GM18517 (cell line): ENCODE measurements at regions not wholly inside any gene's neighbourhood (a gene's known extent, or its start where the extent isn't known, plus 50 kb on each side); places are given as distances from the start of the nearest gene placed in this dataset.

Experiments used
- ATAC-seq: cut with Tn5 transposase; IDR thresholded peaks from one replicate; pipeline ENCODE4 v1.9.1; 2021; ENCODE audit warnings: mild to moderate bottlenecking, moderate library complexity; ENCODE audit not compliant: unreplicated experiment

DNA sequence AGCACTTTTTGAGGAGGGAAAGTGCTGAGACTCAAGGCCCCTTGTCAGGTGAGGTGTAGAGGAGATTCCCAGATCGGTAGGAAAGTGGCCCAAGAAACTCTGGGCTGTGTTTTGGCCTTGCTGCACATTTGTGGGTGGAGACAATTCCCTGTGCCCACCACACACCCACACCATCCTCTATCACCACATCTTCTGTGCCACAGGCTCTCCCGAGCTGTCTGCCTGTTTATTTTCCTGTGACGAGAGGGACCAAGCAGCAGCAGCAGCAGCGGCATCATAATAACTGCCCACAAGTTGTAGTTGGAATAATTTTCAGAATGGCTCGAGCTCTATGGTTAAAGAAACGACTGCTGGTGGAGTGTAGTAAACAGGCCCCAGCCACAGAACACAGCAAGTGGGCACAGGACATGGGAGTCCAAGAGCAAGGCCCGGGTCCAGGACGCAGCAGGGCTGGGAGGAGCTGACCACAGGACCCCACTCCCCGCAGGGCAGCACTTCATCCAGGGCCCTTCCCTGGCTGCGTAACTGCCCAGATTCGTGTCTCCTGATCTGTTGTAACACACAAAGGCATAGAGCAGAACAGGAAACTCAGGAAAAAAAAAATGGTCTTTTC lies 55.6 kb upstream of the BCL2L14 start:
- no peak for ATAC-seq

DNA sequence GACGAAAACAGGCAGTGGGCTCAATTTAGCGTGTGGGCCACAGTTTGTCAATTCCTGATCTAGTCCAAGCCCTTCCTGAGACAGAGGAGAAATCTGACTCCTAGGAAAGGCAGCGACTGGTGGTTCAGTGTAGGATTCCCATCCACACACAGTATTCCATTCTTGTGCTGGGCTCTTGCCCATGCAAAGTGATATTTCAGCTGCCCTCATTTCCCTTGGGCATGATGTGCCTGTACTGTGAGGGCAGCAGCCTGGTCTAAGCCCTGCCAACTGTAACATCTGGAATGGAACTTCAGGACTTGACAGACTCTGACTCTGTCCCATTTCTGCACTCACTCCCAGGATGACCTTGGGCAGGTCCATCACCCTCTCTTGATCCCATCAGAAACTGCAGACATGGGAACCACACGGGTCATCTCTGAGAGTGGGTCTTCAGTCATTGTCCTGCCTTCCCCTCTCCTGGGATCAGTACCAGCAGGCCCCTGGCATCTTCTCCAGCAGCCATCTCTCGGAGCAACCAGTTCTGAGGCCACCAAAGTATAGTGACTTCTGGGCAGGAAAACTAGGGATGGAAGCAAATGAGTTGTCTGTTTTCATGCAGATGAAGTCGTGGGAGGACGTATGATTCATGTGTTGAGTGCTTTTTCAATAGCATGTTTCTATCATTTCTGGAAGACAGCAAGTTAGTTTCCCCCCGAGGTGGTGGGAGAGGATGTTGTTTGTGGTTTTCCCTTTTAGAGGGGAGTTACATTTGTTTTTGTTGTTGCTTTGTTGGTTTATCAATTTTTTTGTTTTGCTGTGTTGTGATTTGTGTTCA lies 54.2 kb upstream of the BCL2L14 start:
- no peak for ATAC-seq

DNA sequence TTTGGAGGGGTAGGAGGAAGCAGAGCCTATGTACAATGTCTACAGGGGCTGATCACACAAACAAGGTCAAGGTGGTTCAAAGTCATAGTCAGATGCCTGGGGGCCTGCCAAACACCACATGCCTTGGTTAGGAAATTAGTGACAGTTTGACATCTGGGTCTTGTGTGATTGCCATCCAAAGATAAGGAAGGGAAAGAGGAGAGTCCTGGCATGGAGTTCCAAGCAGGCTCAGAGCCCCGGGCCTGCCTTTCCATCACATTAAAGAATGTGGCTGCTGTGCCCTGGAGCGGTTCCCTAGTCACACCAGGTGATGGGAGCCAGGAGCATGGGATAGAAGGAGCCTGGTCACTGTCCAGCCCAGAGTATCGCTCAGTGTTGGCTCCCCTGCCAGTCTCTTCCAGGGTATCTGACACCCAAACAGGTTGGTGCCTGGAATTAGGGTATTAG lies 53.6 kb upstream of the BCL2L14 start:
- ATAC-seq, result no peak

DNA sequence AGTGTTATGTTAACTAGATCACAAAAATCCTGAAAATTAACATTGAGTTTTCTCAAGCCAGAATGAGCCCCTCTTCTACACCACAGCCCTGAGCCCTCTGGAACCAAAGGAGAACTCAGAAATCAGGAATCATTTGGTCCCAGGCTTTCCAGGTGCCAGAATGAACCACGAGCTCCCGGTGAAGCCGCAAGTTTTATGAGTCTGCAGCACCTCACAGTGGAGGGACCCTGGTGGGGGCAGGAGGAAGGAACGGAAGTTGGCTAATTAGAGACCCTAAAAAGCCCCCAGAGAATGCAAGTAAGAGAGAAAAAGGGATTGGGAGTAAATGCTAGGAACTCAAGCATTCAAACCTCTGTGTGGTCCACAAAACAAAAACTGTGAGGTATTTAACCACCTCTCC lies 52.9 kb upstream of the BCL2L14 start:
- no peak for ATAC-seq

DNA sequence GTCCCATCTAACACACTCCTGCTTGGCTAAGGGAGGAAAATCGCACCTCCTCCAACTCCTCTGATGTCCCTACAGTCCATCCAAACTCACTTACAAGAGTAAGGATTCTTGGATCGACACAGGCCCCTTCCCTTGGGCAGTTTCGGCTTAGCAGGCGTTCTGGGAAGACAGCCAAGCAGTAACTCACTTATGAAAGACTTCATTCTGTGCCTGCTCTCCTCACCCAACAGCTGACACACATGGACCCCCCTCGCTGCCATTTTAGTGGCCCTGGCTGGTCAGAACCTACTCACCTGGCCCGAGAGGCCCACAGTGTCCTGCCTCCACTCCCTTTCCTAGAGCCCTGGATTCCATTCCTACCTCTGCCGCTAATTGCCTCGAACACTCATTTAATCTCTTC lies 52.3 kb upstream of the BCL2L14 start:
- ATAC-seq, result no peak

DNA sequence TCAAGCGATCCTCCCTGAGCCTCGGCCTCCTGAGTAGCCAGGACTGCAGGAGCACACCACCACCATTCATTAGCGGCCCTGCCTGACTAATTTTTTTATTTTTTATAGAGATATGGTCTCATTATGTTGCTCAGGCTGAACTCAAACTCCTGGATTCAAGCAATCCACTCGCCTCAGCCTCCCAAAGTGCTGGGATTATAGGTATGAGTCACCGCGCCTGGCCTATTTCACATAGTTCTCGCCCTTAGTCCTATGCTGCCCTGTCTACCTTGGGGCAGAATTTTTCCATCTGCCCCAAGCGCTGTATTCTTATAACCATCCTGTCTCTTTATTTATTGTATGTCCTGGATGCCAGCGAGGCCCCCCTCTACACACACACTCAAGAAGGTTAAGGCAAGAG lies 50.9 kb upstream of the BCL2L14 start:
- ATAC-seq, result no peak

DNA sequence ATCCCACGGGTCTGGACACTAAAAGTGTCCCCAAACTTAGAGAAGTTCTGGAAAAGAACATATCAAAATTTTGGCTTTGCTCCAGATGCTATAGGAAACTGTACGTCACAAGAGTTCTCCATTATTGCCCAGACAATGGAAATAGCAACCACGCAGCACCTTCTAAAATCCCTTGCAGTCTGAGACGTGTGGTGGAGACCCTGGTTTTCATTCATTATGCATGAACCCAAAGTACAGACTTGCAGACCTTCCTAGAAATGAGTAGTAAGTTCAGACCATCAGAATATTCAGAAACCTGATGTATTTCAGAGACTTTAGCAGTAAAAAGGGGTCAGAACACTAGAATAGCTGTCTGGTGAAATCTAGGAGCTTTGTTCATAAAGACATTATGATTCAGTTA lies 50.0 kb upstream of the BCL2L14 start:
- ATAC-seq, result no peak
